ENCODE measurements at regions not wholly inside any gene's neighbourhood (a gene's known extent, or its start where the extent isn't known, plus 50 kb on each side); places are given as distances from the start of the nearest gene placed in this dataset.

GRCh38 chr2:175476374-175476773 lies 294.9 kb upstream of the ATP5MC3 start:
- TF ChIP-seq POLR2A (IDR thresholded peaks at IDR 0.05; ENCODE audit: low read length) (no peak), GATA1 (IDR thresholded peaks at IDR 0.05; ENCODE audit: low read depth, low read length) (no peak)
